Stimulated activated CD8-positive, alpha-beta memory T cell treated with anti-CD3 and anti-CD28 coated beads, Interleukin-7, amount 100 ng/mL, for 1 hour (primary cell): ENCODE measurements at regions not wholly inside any gene's neighbourhood (a gene's known extent, or its start where the extent isn't known, plus 50 kb on each side); places are given as distances from the start of the nearest gene placed in this dataset.

Source experiments
- DNase-seq, 2 donors: peaks; one replicate each; pipeline ENCODE4 v3.0.0-alpha.2; 2020; ENCODE audit warnings: low read depth in 2 of 2

GRCh38 chr22:46054091-46055073 is 77.4 kb upstream of the WNT7B start:
- no peak for DNase-seq

- DNase-seq, result no peak
Observed at GRCh38 chr22:46055181-46055875, 78.4 kb upstream of the WNT7B start.

DNA sequence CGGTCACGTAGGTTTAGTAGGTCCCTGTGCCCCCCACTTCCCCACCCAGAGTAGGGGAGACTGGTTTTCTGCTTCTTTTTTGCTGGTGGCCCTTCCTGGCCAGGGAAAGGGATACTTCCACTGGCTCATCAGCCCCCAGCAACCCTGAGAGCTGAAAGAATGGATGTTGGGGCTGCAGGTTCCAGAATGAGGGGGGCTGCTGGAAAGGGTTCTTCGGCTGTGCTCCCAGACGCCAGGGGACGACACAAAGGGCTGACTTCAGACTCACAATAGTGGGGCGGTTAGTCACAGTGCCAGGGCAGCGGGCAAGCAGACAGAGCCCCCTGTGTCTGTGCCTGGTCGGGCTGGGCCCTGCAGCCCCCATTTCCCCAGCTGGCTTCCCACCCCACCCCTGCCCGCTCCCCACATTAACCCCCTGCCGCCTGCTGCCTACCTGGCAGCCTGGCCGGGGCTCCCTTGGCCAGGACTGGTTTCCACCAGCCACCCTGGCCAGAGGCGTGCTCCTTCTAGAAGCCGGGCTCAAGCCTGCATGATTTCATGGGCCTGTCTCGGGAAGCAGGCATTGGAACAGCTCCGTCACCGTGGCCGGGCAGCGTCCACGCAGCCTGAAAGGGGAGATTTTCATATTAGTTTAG is 79.1 kb upstream of the WNT7B start:
- no peak for DNase-seq

DNA sequence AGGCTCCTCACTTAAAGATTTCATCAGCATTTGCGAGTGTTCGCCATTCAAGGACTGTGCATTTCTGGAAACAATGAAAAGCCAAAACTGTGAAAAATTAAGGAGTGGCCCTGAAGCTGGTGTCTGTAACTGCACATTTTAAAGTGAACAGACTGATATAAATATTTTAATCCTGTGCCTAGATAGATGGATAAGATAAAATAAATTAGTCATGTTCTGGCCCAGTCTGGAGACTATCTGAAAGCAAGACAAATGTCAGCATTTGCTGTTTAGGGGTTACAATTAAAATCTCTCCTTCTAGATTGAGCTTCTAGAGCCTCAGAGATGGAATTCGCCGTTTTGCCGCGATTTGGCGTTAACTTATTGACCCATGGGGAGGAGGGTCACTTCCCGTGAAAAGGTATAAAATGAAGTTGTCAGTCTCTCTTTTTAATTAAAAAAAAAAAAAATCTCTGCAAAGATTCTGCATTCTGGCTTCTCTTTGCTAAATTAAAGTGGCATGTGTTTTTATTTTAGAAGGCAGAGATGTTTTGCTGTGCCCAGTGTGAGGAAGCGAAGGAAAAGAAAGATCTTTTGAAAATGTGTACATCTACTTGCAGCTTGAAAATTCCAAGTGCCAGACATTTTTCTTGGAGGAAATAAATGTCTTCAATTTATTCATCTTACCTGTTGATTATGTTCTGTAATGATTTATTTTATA is 79.7 kb upstream of the WNT7B start:
- no peak for DNase-seq

GRCh38 chr22:46057246-46058090 is 80.5 kb upstream of the WNT7B start:
- DNase-seq, result no peak

GRCh38 chr22:46058091-46058420 is 81.1 kb upstream of the WNT7B start:
- no peak for DNase-seq

GRCh38 chr22:46058591-46059519 is 81.9 kb upstream of the WNT7B start:
- DNase-seq, result no peak

- no peak for DNase-seq
Observed at GRCh38 chr22:46060292-46061123, 83.5 kb upstream of the WNT7B start.

DNA sequence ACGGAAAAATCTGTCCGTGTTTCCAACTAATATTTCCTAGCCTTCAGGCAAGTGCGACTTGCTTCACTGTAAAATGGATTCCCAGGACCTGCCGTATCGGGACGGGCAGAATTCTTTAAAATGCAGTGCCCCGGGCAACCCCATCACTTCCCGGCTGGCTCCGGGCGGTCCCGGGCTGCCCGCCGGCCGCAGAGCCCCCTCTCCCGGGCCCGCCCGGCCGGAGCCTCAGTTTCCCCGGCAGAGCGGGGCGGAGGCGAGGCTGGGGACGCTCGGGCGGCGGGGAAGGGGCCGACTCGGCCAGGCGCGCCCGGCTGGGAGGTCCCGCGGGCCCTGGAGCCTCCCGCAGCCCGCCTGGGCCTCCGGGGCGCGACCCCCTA is 84.2 kb upstream of the WNT7B start:
- no peak for DNase-seq

- DNase-seq, result no peak
Observed at GRCh38 chr22:46061501-46062231, 84.7 kb upstream of the WNT7B start.

GRCh38 chr22:46062232-46062615 is 85.3 kb upstream of the WNT7B start:
- no peak for DNase-seq

GRCh38 chr22:46062971-46063631 is 86.1 kb upstream of the WNT7B start:
- no peak for DNase-seq

GRCh38 chr22:46063846-46064227 is 86.5 kb upstream of the PPARA start:
- DNase-seq, result no peak

GRCh38 chr22:46064228-46064965 is 85.9 kb upstream of the PPARA start:
- no peak for DNase-seq

- no peak for DNase-seq
Observed at GRCh38 chr22:46064966-46065666, 85.2 kb upstream of the PPARA start.

DNA sequence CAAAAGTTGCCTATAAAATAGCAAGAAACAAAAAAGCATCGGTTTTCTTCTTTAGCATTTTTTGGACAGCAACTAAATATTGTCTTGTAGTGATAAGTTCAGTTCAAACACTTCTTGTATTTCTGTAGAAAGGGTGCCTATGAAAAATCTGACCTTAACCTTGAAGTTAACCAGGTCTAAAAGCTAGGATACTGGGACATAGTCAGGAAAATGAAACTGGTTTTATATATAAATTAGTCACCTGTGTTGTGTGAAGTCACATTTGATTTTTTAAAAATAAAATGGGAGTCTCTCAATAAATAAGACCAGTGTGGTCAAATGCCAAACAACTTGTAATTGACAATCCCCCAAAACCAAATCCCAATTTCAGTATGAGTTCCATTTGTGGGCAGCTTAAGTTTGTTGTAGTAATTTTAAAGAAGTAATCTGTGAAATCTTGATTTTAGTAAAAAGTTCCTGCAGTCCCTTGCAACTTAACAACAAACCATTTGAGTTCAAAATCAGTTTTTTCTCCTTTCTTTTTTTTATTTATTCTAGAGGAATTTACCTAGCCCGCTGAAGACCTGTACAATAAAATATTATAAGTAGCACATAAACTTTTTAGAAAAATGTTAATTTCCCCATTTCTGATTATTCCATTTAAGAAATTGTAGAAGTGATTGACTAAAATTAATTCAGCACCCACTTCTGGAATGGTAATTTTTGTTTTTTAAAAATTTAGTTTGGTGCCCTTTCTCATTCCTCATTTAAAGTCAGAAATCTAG is 84.5 kb upstream of the PPARA start:
- DNase-seq, result no peak
